ENCODE measurements at regions not wholly inside any gene's neighbourhood (a gene's known extent, or its start where the extent isn't known, plus 50 kb on each side); places are given as distances from the start of the nearest gene placed in this dataset.

DNA sequence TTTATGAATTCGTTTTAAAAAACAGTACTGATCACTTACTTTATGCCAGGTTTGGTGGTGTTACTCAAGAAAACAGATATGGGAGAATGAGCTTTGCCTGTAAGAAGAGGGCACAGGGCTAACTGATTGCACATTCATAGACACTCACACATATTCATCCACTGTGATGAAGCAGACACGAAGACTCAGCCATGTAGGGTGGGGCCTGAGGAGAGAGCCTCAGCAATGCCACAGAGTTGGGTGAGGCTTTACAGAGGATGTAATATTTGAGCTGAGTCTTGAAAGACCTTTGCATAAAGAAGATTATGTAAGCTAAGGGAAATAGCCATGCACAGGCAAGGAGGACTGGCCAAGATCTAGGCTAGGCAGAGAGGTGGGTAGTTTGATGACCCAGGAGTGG is 472.8 kb downstream of the PSAT1 start:
- no peak overlapping the region for H2AFZ ChIP-seq (ENCODE audit: low read length)

DNA sequence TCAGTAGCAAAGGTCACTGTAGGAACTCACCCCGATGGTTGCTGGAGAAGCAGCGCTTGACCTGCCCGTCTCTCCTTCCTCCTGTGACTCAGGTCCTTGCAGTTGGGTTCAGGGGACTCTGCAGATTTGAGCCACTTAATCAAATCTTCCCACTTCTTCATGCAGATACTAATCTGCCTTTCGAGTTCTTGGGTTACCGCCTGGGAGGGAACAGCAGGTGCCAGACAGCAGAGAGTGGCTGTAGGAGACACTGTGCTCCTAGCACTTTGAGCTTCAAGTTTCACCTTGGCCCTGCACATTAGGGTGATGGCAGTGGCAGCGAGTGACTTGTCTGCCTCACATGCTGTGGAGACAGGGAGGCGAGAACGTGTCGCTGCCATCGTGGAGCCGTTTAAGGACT is 478.3 kb downstream of the PSAT1 start:
- no peaks in the 10 kb centered on the region for H3K36me3 ChIP-seq (ENCODE audit: control insufficient read depth, insufficient read depth, low read length)
- no peak overlapping the region for H3K4me3 ChIP-seq (replicated peaks in 1 of 4; ENCODE audit: control extremely low read depth in 1 of 4, insufficient read depth in 1 of 4, low read depth in 3 of 4, low read length in 4 of 4)
- H3K9me3 ChIP-seq (ENCODE audit: control insufficient read depth, insufficient read depth, low read depth, low read length), result no peaks in the 10 kb centered on the region
- H3K27me3 ChIP-seq (ENCODE audit: control insufficient read depth, insufficient read depth, low read length), result no peaks in the 10 kb centered on the region
- H3K27ac ChIP-seq (ENCODE audit: insufficient read depth, low read length), result no peak overlapping the region
- no peaks in the 10 kb centered on the region for H4K20me1 ChIP-seq (ENCODE audit: control insufficient read depth, extremely low read depth, insufficient read depth, low read length)
- H3K79me2 ChIP-seq (ENCODE audit: control insufficient read depth, insufficient read depth, low read length), result no peaks in the 10 kb centered on the region
- no peaks in the 10 kb centered on the region for H3K4me1 ChIP-seq (ENCODE audit: control insufficient read depth, extremely low read depth, insufficient read depth, low read length)
- H3K4me2 ChIP-seq (ENCODE audit: extremely low read depth, insufficient read depth, low read length), result no peak overlapping the region
- TF ChIP-seq, protein P1, sequence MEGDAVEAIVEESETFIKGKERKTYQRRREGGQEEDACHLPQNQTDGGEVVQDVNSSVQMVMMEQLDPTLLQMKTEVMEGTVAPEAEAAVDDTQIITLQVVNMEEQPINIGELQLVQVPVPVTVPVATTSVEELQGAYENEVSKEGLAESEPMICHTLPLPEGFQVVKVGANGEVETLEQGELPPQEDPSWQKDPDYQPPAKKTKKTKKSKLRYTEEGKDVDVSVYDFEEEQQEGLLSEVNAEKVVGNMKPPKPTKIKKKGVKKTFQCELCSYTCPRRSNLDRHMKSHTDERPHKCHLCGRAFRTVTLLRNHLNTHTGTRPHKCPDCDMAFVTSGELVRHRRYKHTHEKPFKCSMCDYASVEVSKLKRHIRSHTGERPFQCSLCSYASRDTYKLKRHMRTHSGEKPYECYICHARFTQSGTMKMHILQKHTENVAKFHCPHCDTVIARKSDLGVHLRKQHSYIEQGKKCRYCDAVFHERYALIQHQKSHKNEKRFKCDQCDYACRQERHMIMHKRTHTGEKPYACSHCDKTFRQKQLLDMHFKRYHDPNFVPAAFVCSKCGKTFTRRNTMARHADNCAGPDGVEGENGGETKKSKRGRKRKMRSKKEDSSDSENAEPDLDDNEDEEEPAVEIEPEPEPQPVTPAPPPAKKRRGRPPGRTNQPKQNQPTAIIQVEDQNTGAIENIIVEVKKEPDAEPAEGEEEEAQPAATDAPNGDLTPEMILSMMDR (conservative IDR thresholded peaks at IDR 0.05 in 1 of 2, IDR thresholded peaks at IDR 0.05 in 1 of 2; ENCODE audit: low read depth in 1 of 2, low read length in 2 of 2), result no peak
- TF ChIP-seq EZH2 (IDR thresholded peaks at IDR 0.05; ENCODE audit: low read length, missing control alignments), result no peak
- no peak for DNase-seq (ENCODE audit: low read depth in 2 of 2)
- H3K9ac ChIP-seq (ENCODE audit: insufficient read depth, low read length), result no peak overlapping the region
- H2AFZ ChIP-seq (ENCODE audit: low read length), result no peak overlapping the region

More for the DNA sequence above, 472.8 kb downstream of the PSAT1 start:
- Histone ChIP-seq H3K4me3 (replicated peaks in 1 of 4; ENCODE audit: control extremely low read depth in 1 of 4, insufficient read depth in 1 of 4, low read depth in 3 of 4, low read length in 4 of 4) (no peak overlapping the region), H3K9ac (ENCODE audit: insufficient read depth, low read length) (no peak overlapping the region), H4K20me1 (ENCODE audit: control insufficient read depth, extremely low read depth, insufficient read depth, low read length) (no peaks in the 10 kb centered on the region), H3K79me2 (ENCODE audit: control insufficient read depth, insufficient read depth, low read length) (no peaks in the 10 kb centered on the region), H3K36me3 (ENCODE audit: control insufficient read depth, insufficient read depth, low read length) (no peaks in the 10 kb centered on the region), H3K27ac (ENCODE audit: insufficient read depth, low read length) (no peak overlapping the region), H3K27me3 (ENCODE audit: control insufficient read depth, insufficient read depth, low read length) (no peaks in the 10 kb centered on the region), H3K4me2 (ENCODE audit: extremely low read depth, insufficient read depth, low read length) (no peak overlapping the region), H3K9me3 (ENCODE audit: control insufficient read depth, insufficient read depth, low read depth, low read length) (no peaks in the 10 kb centered on the region), H3K4me1 (ENCODE audit: control insufficient read depth, extremely low read depth, insufficient read depth, low read length) (no peaks in the 10 kb centered on the region)
- TF ChIP-seq, protein P1 (conservative IDR thresholded peaks at IDR 0.05 in 1 of 2, IDR thresholded peaks at IDR 0.05 in 1 of 2; ENCODE audit: low read depth in 1 of 2, low read length in 2 of 2), result no peak
- no peak for TF ChIP-seq EZH2 (IDR thresholded peaks at IDR 0.05; ENCODE audit: low read length, missing control alignments)
- DNase-seq (ENCODE audit: low read depth in 2 of 2), result no peak

DNA sequence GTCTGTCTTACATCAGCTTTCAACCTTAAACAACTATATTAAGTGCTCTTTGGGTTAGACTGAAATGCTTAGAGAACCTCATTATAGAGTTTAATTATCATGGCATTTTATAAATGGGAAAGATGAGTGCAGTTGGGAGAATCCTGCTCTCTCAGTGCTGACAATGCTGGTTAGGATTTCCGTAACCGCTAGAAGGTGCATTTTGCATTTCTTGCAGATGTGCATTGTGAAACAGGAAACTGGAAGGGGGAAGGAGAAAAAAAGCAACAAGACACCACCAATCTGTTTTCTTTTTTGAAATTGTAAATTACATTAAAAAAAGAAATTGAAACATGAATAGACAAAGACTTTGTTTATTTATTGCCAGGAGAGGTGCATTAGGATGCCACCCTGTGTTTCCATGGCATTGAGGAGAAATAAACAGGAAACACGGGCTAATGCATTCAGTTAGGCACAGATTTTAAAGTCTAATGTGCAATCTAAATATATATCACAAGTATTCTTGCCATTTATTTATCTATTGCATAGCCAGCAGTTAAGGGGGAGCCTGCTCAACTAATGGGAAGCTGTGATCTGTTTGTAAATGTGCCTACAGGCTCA is 478.9 kb downstream of the PSAT1 start:
- no peak for DNase-seq (ENCODE audit: low read depth in 2 of 2)
- no peaks in the 10 kb centered on the region for H3K36me3 ChIP-seq (ENCODE audit: control insufficient read depth, insufficient read depth, low read length)
- H3K79me2 ChIP-seq (ENCODE audit: control insufficient read depth, insufficient read depth, low read length), result no peaks in the 10 kb centered on the region
- no peak overlapping the region for H3K9ac ChIP-seq (ENCODE audit: insufficient read depth, low read length)
- no peaks in the 10 kb centered on the region for H3K9me3 ChIP-seq (ENCODE audit: control insufficient read depth, insufficient read depth, low read depth, low read length)
- no peak overlapping the region for H3K27ac ChIP-seq (ENCODE audit: insufficient read depth, low read length)
- H2AFZ ChIP-seq (ENCODE audit: low read length), result no peak overlapping the region
- no peaks in the 10 kb centered on the region for H4K20me1 ChIP-seq (ENCODE audit: control insufficient read depth, extremely low read depth, insufficient read depth, low read length)
- H3K4me1 ChIP-seq (ENCODE audit: control insufficient read depth, extremely low read depth, insufficient read depth, low read length), result no peaks in the 10 kb centered on the region
- TF ChIP-seq, protein P1 (conservative IDR thresholded peaks at IDR 0.05 in 1 of 2, IDR thresholded peaks at IDR 0.05 in 1 of 2; ENCODE audit: low read depth in 1 of 2, low read length in 2 of 2), result no peak
- no peak for TF ChIP-seq EZH2 (IDR thresholded peaks at IDR 0.05; ENCODE audit: low read length, missing control alignments)
- no peak overlapping the region for H3K4me3 ChIP-seq (replicated peaks in 1 of 4; ENCODE audit: control extremely low read depth in 1 of 4, insufficient read depth in 1 of 4, low read depth in 3 of 4, low read length in 4 of 4)
- H3K27me3 ChIP-seq (ENCODE audit: control insufficient read depth, insufficient read depth, low read length), result no peaks in the 10 kb centered on the region
- H3K4me2 ChIP-seq (ENCODE audit: extremely low read depth, insufficient read depth, low read length), result no peak overlapping the region
